ENCODE measurements at regions not wholly inside any gene's neighbourhood (a gene's known extent, or its start where the extent isn't known, plus 50 kb on each side); places are given as distances from the start of the nearest gene placed in this dataset.
A peak's percentile ranks its signal among the peaks of the same experiment; 100 is the strongest.
"Not testable (repeated sequence)": the region's sequence is repeated elsewhere in the genome, so short reads cannot be mapped to it uniquely, and the experiment has no call there.

DNA sequence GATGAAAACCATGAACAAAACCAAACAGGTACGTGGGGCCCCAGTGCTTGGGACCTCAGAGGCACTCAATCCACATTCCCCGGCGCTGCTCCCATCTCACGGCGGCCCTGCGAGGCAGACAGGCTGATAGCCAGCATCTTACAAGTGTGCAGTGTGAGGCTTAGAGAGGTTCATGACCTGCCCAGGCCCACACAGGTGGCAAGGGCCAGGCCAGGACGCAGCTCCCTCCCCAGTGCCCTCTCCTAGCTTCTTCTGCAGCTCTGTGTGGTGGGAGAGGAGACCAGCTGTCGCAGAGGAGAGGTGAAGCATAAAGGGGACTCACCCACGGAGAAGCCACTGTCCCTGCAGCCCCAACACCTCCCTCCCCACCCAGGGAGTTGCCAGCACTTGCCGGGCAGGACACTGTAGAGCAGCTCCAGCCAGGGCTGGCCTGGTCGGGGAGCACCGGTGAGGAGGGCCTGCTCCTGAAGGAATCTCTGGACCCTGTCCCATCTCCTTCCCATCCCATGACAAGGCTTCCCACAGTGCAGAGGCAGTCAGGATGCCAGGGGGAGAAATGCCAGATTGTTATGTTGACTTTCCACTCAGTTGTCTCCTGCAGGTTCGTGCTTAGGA is 92.4 kb upstream of the TMEM45B start:
- DNase-seq (ENCODE audit: low read depth in 1 of 2, low spot score in 1 of 2), result no peak

DNA sequence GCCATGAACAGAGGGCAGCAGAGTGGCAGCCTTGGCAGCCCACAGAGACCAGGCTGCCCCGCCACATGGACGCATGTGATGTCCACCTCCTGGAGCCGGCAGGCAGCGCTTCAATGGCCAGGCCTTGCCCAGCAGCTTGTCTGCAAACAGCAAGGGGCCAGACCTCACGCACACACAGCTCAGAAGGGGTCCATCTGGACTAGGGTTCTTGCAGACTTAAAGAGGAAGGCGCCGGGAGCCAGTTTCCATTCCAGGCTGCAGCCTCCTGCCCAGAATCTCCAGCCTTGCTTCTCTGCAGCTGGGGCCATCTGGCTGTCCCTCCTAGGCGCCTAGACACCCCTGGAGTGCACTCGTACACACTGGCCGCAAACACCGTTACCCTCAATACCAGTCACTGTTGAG is 91.9 kb upstream of the TMEM45B start:
- DNase-seq (ENCODE audit: low read depth in 1 of 2, low spot score in 1 of 2), result no peak

DNA sequence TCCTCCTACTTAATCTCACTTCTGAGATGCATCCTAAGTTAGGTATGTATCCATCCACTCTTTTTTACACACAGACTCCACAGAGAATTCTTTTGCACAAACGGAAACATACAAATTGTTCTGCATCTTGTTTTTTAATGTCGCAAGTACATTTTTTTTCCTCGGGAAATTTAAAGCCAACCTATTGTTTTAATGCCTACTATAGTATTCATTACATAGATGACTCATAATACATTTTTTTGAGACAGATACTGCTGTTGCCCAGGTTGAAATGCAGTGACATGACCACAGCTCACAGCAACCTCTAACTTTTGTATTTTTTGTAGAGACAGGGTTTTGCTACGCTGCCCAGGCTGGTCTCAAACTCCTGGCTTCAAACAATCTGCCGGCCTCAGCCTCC is 90.8 kb upstream of the TMEM45B start:
- DNase-seq (ENCODE audit: low read depth in 1 of 2, low spot score in 1 of 2), result no peak

DNA sequence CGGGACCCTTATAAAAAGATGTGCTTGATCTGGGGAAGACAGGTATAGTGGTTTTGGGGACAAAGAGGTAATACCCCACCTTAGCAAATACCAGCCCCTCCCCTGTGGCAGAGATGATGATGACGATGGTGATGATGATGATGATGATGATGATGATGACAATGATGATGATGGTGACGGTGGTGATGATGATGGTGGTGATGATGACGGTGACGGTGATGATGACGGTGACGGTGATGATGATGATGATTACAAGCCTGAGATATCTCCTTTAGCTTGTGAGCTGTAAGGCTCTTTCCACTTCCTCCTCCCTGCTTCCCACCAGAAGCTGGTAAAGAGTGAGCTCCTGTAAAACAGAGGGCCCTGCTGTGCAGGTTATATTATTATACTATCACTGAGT is 89.5 kb upstream of the TMEM45B start:
- no peak for DNase-seq (ENCODE audit: low read depth in 1 of 2, low spot score in 1 of 2)

DNA sequence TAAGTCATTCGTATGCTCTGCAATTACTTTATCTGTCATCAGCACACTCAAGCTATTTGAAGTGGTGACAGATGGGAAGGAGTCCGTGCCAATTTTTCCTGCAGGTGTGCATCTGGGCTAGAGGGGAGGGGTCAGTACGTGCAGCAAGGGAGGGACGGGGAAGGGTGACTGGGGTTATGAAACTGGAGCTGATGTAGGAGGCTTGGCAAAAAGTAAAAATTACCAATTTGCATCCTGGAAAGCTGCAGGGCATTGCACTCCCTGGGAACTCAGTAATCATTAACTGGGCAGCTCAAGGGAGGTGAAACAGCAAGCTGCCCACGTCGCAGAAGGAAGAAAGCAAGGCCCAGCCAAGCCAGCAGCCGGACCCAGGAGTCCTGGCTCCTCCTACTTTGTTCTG is 87.1 kb upstream of the TMEM45B start:
- no peak for DNase-seq (ENCODE audit: low read depth in 1 of 2, low spot score in 1 of 2)

DNA sequence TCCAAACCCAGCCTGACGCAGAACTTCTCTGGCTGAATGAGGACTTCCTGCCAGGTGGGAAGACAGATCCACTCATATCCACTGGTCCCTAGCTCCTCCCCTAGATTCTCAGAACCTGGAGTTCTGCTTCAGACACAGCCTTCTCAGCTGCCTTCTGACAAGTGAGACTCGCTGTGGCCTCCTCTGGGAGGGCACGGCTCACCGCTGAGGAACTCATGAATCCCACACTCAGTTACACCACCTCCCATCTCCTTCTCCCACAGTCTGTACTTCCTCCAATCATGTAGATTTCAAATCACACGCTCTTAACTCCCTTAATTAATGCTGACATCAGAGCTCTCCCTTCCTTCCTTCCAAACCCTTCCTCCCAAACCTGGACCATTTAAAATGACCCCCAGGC is 86.4 kb upstream of the TMEM45B start:
- DNase-seq (ENCODE audit: low read depth in 1 of 2, low spot score in 1 of 2), result no peak

DNA sequence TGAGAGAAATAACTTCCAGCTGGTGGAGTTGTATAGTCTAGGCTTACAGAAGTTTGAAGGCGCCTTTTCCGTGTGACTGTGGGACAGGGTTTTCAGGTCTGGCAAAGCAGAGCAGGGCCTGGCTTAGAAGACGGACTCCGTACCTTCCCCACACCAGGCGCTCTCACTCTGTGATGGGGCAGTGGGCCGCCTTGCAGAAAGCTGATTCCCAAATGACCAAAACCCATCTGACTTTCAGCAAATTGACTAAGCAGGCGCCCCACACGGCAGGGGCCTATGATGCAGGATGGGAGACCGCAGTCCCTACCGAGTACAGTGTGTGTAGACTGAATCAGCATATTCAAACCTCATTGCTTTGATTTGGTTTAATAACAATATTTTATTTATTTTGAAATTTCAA is 85.8 kb upstream of the TMEM45B start:
- no peak for DNase-seq (ENCODE audit: low read depth in 1 of 2, low spot score in 1 of 2)

DNA sequence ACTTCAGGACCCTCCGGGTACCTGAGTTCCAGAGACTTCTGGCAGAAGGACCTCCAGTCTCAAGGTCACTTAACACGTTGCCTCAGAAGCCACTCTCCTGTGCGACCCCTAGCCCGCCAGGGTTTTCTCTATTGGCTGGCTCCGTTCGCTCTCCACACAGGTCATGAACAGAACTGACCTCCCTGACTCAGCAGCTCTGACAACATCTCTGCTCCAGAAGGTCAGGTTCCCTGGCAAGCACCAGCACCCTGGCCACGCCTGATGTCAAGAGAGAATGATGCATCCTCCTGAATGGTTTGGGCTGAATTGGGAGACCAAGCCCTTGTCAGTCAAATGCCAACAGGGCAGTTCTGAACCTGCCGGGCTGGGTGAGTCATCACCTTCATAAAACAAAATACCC is 84.3 kb upstream of the TMEM45B start:
- no peak for DNase-seq (ENCODE audit: low read depth in 1 of 2, low spot score in 1 of 2)

DNA sequence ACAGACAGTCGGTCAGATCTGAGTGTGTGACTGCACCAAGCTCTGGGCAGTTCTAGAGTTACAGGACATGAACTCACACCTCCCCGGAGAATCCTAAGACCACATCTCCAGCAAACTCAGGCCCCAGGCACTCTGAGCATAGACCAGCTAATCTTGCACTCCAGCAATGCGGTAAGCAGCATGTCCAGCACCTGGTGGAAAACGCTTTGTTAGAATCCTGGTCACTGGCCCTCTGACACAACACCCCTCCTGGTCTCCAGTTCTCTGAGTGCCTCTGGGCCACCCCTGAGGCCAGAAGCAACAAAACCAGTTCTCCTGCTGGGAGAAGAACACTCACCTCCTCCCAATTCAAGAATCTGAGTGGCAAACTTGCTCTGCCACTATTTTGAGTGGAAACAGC is 82.7 kb upstream of the TMEM45B start:
- DNase-seq (ENCODE audit: low read depth in 1 of 2, low spot score in 1 of 2), result no peak

DNA sequence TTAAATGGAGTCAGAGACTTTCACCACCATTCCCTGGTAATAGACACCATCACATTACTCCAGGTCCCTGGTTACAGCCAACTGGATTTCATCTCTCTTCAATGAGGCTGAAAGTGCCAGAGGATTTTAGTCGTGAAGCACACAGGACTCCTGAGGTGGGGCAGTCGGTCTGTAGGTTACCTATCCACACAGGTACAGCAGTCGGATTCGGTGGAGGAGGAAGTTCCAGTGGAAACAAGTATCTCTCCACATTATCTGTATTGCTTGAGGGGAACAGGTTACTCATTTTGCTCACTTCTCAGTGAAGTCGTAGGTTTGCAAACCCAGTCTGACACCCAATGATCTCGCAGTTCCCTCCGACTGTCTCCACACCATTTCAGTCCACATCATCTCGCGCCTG is 82.3 kb upstream of the TMEM45B start:
- DNase-seq (ENCODE audit: low read depth in 1 of 2, low spot score in 1 of 2), result no peak

DNA sequence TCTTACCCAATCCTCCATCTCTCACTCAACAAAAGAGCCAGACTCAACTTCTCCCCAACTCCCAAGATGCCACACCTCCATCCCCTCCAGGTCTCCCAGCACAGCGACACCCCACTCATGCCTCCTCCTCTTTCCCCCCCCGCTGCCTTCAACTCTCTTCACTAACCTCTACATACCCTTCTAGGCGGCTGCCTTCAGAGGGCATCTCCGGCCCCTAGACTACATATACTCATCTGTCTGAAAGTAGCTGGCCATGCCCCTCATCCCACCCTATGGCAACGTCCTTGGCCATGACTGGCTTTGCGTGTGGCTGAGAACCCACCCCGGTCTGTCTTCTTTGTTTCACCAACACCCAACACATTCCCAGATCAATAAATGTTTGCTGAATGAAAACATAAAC is 81.7 kb upstream of the TMEM45B start:
- no peak for DNase-seq (ENCODE audit: low read depth in 1 of 2, low spot score in 1 of 2)

DNA sequence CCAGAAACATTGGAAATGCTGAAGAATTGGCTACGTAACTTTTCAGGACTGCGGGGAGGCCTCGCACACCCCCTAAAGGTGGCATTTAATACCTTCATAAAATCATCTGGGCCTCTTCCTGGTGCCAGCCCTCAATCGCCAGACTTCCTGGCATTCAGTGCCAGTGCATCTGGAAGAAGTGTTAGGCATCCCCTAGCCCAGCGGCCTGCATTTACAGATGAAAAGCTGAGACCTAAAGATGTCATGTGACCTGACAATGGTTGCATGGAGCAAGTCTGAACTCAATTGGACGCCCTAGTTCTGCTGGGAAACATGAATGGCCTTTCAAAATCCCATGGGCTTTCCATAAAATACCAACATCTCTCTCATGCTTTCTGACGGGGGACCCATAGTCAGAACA is 81.0 kb upstream of the TMEM45B start:
- DNase-seq (ENCODE audit: low read depth in 1 of 2, low spot score in 1 of 2), result no peak

DNA sequence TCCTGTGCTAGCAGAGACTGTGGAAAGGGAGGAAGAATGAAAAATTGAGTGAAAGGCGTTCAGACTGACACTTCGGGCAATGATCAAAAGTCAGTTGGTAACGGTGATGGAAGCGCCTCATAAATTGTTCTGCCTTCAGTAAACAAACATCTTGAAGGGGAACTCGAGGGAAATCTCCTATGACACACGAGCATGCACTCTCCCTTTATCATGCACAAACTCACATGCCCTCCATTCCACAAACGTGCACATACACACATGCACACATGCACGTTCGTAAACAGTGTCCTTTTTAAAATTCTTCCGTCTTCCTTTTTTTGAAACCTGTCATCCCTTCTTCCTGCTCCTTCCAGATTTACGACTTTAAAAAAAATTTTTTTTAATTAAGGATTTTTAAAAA is 77.8 kb upstream of the TMEM45B start:
- DNase-seq (ENCODE audit: low read depth in 1 of 2, low spot score in 1 of 2), result no peak

DNA sequence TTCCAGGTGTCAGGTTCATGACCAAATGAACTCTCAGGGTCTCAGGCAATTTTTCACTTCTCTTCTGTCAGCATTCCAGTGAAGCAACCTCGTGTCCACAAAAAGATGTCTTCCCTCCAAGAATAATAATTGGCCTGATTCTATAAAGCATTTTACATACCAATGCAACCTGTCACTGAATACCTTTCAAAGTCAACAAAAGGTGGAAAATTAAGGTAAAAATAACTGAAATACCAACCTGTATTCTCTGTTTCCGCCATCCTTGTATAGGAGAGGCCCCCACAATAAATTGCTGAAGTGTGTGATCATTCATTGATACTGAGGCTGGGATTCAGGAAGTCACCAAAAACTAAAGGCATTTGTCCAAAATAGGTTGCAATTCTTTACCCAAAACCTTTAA is 77.4 kb upstream of the TMEM45B start:
- no peak for DNase-seq (ENCODE audit: low read depth in 1 of 2, low spot score in 1 of 2)

DNA sequence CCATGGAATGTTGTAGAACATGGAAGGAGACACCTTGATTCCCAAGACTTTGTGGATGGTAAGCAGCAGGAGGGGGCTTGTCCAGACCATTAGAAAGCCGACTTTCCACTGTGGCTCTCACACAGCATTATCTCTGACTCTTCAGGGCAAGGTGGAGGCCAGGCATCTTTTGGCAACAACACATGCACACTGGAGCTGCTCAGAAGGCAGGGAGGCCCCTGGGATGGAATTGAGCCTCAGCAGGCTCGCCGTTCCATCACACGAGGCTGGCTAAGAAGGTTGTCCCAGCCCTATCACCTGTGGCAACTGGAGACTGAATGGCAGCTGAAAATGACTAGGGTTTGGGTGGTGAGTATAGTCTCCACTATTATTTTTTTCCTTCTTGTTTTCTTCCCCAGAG is 76.3 kb upstream of the TMEM45B start:
- no peak for DNase-seq (ENCODE audit: low read depth in 1 of 2, low spot score in 1 of 2)

DNA sequence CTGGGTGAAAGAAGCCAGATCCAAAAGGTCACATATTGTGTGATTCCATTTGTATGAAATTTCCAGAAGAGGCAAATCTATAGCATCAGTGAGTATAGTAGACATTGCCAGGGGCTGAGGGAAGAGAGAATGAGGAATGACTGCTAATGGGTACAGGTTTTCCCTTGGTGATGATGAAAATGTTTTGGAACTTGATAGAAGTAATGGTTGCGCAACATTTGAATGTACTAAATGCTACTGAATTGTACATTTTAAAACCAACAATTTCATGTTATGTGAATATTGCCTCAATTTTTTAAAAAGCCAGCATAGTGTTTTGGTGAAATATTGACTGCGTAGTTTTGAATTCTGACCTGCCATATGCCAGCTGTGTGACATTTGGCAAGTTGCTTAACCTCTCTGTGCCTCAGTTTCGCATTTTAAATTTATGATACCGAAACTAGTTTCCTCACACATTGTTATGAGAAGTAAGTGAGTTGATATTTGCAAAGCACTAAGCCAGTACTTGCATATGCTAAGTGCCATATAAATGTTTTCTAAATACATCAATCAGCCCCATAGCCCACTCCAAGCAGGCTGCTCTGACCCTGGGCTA is 75.4 kb upstream of the TMEM45B start:
- no peak for DNase-seq (ENCODE audit: low read depth in 1 of 2, low spot score in 1 of 2)

DNA sequence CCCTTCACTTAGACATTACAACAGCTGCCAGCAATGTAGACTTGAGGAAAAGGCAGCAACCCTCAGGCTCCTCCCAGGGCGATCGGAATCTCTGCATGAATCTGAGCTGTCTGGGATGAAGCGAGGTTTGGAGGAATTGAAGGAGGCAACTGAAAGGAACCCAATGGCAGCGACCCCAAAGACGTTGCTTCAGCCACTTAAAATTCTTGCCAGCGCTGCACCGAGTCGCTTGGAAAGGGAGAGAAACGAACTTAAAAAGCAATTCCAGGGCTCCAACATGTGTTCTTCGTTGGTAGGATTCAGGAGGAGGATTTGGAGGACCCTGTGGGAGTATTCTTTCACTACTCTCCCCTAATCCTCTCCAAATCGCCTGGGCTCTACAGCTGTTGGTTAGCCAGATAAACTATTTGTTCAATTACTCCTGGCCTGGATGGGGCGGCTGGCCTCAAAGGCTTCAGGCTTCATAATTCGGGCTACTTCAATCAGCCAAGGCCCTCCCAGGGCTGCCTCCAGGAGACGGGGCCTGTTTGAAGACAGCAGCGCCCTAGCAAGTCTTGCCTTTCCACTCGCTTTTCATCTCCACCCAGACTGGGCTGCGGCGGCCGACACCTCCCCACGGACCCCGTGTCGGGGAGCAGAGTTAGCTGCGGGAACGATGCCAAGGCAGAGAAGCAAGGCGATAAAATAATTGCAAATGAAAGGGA is 72.4 kb upstream of the TMEM45B start:
- DNase-seq (ENCODE audit: low read depth in 1 of 2, low spot score in 1 of 2), result no peak

DNA sequence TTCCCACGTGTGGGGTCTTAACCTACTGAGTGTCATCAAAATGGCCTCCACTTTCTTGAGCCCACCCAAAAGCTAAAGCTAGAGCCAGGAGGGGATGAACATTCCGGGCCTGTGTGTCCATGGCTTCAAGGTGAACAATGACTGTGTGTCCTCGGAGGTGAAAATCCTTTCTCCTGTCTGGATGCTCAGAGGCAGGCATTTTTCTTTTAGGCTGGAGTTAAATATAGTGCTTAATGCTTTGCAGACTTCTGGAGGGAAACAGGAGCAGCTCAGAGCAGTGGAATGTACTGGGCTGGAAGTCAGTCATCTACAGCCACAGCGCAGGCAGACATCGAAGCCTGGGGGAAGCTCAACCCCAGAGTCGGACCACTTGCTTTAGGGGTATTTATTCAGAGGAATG is 68.6 kb upstream of the TMEM45B start:
- DNase-seq (ENCODE audit: low read depth in 1 of 2, low spot score in 1 of 2), result no peak

DNA sequence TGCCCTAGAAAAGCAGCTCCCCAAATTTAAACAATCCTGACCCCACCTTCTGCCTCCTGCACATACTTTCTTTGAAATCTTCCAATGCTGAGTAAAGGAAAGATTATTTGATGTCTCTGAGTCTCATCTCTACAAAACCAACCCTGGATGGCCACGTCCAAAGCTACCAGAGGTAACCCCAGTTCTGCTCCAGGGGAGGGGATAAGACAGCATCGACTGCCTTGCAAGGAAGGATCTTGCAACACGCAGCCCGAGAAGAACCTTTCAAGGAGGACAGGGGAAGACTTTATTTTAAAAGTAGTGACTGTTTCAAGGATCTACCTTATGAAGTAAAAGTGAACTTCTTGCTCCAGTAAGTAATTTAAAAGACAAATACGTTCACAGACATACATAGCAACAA is 66.5 kb upstream of the TMEM45B start:
- DNase-seq (ENCODE audit: low read depth in 1 of 2, low spot score in 1 of 2), result no peak

DNA sequence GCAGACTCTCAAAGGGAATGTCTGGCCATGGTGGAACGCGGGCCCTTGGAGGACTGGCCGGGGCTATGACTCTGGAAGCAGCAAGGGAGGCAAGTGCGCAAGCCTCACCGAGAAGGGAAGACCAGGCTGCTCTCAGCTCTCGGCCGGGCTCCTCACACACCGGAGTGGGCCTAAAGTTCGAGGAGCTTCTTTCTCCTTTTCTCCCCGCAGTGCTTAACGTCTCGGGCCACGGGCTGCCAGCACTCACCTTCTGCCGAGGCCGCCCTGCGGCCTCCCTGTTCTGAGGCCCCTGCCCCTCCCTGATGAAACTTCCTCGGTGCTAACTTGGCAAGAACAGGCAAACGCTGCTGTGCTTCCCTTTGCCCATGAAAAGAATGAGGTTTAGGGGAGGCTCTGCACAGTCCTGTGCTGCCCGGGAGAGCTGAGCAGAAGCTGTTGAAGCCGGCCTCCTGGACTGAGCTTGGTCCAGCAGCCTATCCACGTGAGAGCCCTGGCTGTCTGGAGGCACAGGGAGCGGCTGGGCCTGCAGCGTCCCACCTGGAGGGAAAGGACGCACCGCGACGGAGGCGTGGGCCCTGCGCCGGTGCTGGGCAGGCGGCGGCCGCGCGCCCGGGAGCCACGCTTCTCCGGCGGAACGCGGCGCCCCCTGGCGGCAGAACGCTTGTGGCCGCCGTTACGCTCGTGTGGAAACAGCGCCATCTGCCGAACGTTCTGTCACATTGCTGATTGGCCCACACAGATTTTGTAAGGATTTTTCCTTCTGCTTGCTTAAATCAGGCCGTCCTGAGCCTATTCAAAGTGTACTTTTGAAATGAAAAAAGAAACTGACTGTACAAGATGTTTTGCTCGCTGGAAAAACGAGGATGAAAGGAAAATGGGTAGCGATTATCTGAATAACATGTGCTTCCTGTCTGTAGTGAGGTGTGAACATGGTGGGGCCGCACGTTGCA is 65.0 kb upstream of the TMEM45B start:
- peak; percentile 72 to 73 for DNase-seq (ENCODE audit: low read depth in 1 of 2, low spot score in 1 of 2)

DNA sequence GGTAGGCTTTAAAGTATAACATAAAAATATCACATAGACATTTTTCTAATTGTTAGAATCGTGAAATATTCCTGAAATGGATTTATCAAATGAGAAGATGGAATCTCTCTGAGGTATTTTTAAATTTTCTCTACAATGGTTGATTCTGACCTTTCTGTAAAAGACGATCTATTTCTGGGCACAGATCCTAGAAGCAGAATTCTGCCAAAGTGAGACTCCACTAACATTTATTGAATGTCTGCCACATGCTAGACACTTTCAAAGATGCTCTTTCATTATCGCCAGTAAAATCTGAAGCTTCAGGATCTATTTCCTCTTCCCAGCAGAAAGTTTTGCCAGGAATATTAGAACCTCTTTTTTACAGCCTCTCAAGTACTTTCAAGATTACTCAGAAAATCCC is 64.1 kb upstream of the TMEM45B start:
- DNase-seq (ENCODE audit: low read depth in 1 of 2, low spot score in 1 of 2), result no peak

DNA sequence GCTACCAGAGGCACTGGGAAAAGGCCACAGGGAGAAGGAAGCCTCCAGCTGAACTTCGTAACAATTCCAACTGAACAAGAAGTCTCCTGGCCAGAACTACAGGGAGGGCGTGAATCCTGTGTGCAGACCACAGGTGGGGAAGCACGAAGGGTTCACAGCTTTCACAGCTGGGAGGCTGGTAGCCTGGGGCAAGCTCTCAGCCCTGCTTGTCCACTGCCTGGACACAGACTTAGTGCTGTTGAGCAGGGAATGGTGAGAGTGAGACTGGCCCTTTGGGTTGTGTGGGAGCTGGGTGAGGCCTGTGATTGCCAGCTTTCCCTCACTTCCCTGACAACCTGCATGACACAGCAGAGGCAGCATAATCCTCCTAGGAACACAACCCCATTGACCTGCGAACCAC is 52.1 kb upstream of the TMEM45B start:
- DNase-seq (ENCODE audit: low read depth in 1 of 2, low spot score in 1 of 2), result not testable (repeated sequence)
